ENCODE measurements at regions not wholly inside any gene's neighbourhood (a gene's known extent, or its start where the extent isn't known, plus 50 kb on each side); places are given as distances from the start of the nearest gene placed in this dataset.

GRCh38 chr1:58854576-58854975 lies 70.7 kb upstream of the JUN start:
- 92% methylated on average over 2 of the region's 2 CpGs; no CpG with 5 or more reads in 1 of the 2 experiments for WGBS, 2 experiments (ENCODE audit: extremely low coverage in 1 of 2, insufficient coverage in 1 of 2, insufficient read length in 1 of 2, insufficient replicate concordance in 2 of 2, low coverage in 1 of 2, low lambda C conversion rate in 2 of 2, missing lambda C conversion rate in 1 of 2)
- no peaks in the 10 kb centered on the region for H3K79me2 ChIP-seq (ENCODE audit: control insufficient read depth in 1 of 2, insufficient read depth in 2 of 2, low read length in 2 of 2)
- H4K91ac ChIP-seq (replicated peaks; ENCODE audit: insufficient read length, low read length) = no peak overlapping the region
- H4K20me1 ChIP-seq (replicated peaks in 1 of 2; ENCODE audit: control insufficient read depth in 1 of 2, insufficient read depth in 2 of 2, low read length in 2 of 2) = no peaks in the 10 kb centered on the region
- H3K56ac ChIP-seq (replicated peaks; ENCODE audit: insufficient read length, low read depth, low read length) = no peak overlapping the region
- no peak overlapping the region for H3K14ac ChIP-seq (ENCODE audit: insufficient read length)
- no peak overlapping the region for H2AK5ac ChIP-seq (ENCODE audit: low read depth, low read length)
- no peak overlapping the region for H2AFZ ChIP-seq (ENCODE audit: low read length)
- DNase-seq (ENCODE audit: low read depth in 1 of 2, low spot score in 2 of 2) (no peak), FAIRE-seq (no peak)
- no peak overlapping the region for H2BK120ac ChIP-seq (replicated peaks; ENCODE audit: low read depth, low read length)
- no peaks in the 10 kb centered on the region for H3K36me3 ChIP-seq (ENCODE audit: control insufficient read depth in 2 of 4, insufficient read depth in 4 of 4, low read length in 3 of 4)
- H2BK5ac ChIP-seq (ENCODE audit: low read depth, low read length) = no peak overlapping the region
- no peak overlapping the region for H3K9ac ChIP-seq (replicated peaks in 1 of 4; ENCODE audit: extremely low read depth in 1 of 4, low read depth in 3 of 4, low read length in 3 of 4)
- H4K8ac ChIP-seq (ENCODE audit: extremely low read depth, insufficient read depth, low read length) = no peak overlapping the region
- H3K4me3 ChIP-seq (ENCODE audit: extremely low read depth in 1 of 4, insufficient read depth in 2 of 4, low read depth in 3 of 4, low read length in 4 of 4) = no peak overlapping the region
- 0 out of 2 replicates have a peak overlapping the region, but pooled peaks have one; percentile 31 for H2BK12ac ChIP-seq (ENCODE audit: low read depth, low read length)
- H3K27me3 ChIP-seq (replicated peaks in 1 of 4; ENCODE audit: control insufficient read depth in 3 of 4, extremely low read depth in 1 of 4, insufficient read depth in 3 of 4, low read length in 3 of 4) = no peaks in the 10 kb centered on the region
- H3K9me3 ChIP-seq (ENCODE audit: insufficient read depth in 2 of 2, low read depth in 1 of 2, low read length in 1 of 2) = no peaks in the 10 kb centered on the region
- H2BK20ac ChIP-seq (ENCODE audit: low read length) = no peak overlapping the region
- H3K18ac ChIP-seq (ENCODE audit: extremely low read depth, low read length) = no peak overlapping the region
- no peak for TF ChIP-seq EP300 (IDR thresholded peaks at IDR 0.05; ENCODE audit: borderline replicate concordance in 1 of 2, low read depth in 2 of 2, low read length in 2 of 2)
- TF ChIP-seq RFX5 (IDR thresholded peaks at IDR 0.05; ENCODE audit: borderline replicate concordance, low read depth, low read length) = no peak
- TF ChIP-seq GTF2F1 (IDR thresholded peaks at IDR 0.05; ENCODE audit: borderline replicate concordance, low read depth, low read length) = no peak
- TF ChIP-seq ATF3 (IDR thresholded peaks at IDR 0.05; ENCODE audit: insufficient read depth, low read depth, low read length) = no peak
- TF ChIP-seq MAFK (IDR thresholded peaks at IDR 0.05; ENCODE audit: low read depth, low read length) = no peak
- TF ChIP-seq RNF2 (IDR thresholded peaks at IDR 0.05; ENCODE audit: borderline replicate concordance, low read depth, low read length, missing control alignments, poor library complexity, severe bottlenecking) = no peak
- no peak for TF ChIP-seq HDAC2 (IDR thresholded peaks at IDR 0.05; ENCODE audit: borderline replicate concordance in 1 of 2, low read depth in 2 of 2, low read length in 2 of 2)
- no peak for TF ChIP-seq TAF7 (optimal IDR thresholded peaks at IDR 0.05; ENCODE audit: borderline replicate concordance, low read depth, low read length)
- no peak for TF ChIP-seq BRCA1 (IDR thresholded peaks at IDR 0.05; ENCODE audit: low read depth, low read length)
- no peak for TF ChIP-seq BACH1 (IDR thresholded peaks at IDR 0.05; ENCODE audit: low read length)
- no peak for TF ChIP-seq MAX (IDR thresholded peaks at IDR 0.05)
- no peak for TF ChIP-seq RBBP5 (IDR thresholded peaks at IDR 0.05; ENCODE audit: borderline replicate concordance, low read depth, low read length)
- no peak overlapping the region for H3K4me2 ChIP-seq (ENCODE audit: insufficient read depth in 1 of 2, low read depth in 2 of 2, low read length in 2 of 2)
- no peak overlapping the region for H4K5ac ChIP-seq (ENCODE audit: insufficient read length, low read depth, low read length)
- H3K79me1 ChIP-seq (ENCODE audit: low read depth, low read length) = no peaks in the 10 kb centered on the region
- peaks cover 0 to 9% (median 3%) of the 10 kb centered on the region in 4 experiments; a peak in 3 of 7 replicates for H3K4me1 ChIP-seq (replicated peaks in 1 of 4; ENCODE audit: control insufficient read depth in 3 of 4, insufficient read depth in 4 of 4, low read length in 3 of 4)
- no peak overlapping the region for H3K23ac ChIP-seq (ENCODE audit: insufficient read length)
- POLR2A ChIA-PET (ENCODE audit: partially characterized antibody) = interaction anchor here (1.0 to 1.8 kb wide), 2 partner anchors 13 to 70 kb away, joined by 3 to 5 read pairs; partner anchors contain the start of gene JUN
- CTCF ChIA-PET (ENCODE audit: partially characterized antibody) = interaction anchor here (1.5 to 3.5 kb wide), 3 partner anchors 13 to 16 kb away, joined by 3 to 24 read pairs (median 4); no protein-coding TSS in a partner anchor
- H3K27ac ChIP-seq (ENCODE audit: low read depth, low read length) = no peak overlapping the region
- H3K23me2 ChIP-seq (ENCODE audit: low read depth, low read length) = no peaks in the 10 kb centered on the region
- no peak overlapping the region for H3K4ac ChIP-seq (replicated peaks; ENCODE audit: insufficient read length, low read depth, low read length)
- no peak overlapping the region; the same call in 1 of the 2 replicates for H2BK15ac ChIP-seq (ENCODE audit: low read length)

Data from H1 (cell line).